OCI-LY1 (cell line): ENCODE measurements at regions not wholly inside any gene's neighbourhood (a gene's known extent, or its start where the extent isn't known, plus 50 kb on each side); places are given as distances from the start of the nearest gene placed in this dataset.

ENCODE experiments used
- H2AFZ ChIP-seq: fragments of 200-600 bp; sonication (generic), shearing (Covaris generic); 2 replicates; pipeline ENCODE4 v1.6.0; 2014; ENCODE audit warnings: antibody characterized with exemption, mild to moderate bottlenecking, low read length
- H3F3A ChIP-seq: fragments of 200-600 bp; sonication (generic), shearing (Covaris generic); 2 replicates; pipeline ENCODE4 v1.6.0; 2014; ENCODE audit warnings: mild to moderate bottlenecking, antibody characterized with exemption, low read length, moderate library complexity; ENCODE audit not compliant: insufficient read depth
- H3K27ac ChIP-seq: fragments of 200-600 bp; sonication (generic); 2 replicates; pipeline ENCODE4 v1.5.1; 2014; ENCODE audit warnings: low read length, mixed run types, mild to moderate bottlenecking, low read depth; ENCODE audit not compliant: poor library complexity, severe bottlenecking
- H3K27me3 ChIP-seq: fragments of 200-600 bp; sonication (generic); 2 replicates; pipeline ENCODE4 v1.6.0; 2014; ENCODE audit warnings: antibody characterized with exemption, mild to moderate bottlenecking, low read length, moderate library complexity; ENCODE audit not compliant: insufficient read depth
- H3K36me3 ChIP-seq: fragments of 200-600 bp; sonication (generic); 2 replicates; pipeline ENCODE4 v1.6.1; 2014; ENCODE audit warnings: mild to moderate bottlenecking, antibody characterized with exemption, low read length, moderate library complexity, mixed read lengths; ENCODE audit not compliant: insufficient read depth
- H3K4me1 ChIP-seq: fragments of 200-600 bp; sonication (generic); 2 replicates; pipeline ENCODE4 v1.5.1; 2014; ENCODE audit warnings: mild to moderate bottlenecking, low read length, moderate library complexity; ENCODE audit not compliant: insufficient read depth, severe bottlenecking
- H3K4me2 ChIP-seq: fragments of 200-600 bp; sonication (generic), shearing (Covaris generic); 2 replicates; pipeline ENCODE4 v1.6.1; 2014; ENCODE audit warnings: low read length
- H3K4me3 ChIP-seq: fragments of 200-600 bp; sonication (generic); 2 replicates; pipeline ENCODE4 v1.5.1; 2014; ENCODE audit warnings: low read length, low read depth, mild to moderate bottlenecking, mixed read lengths; ENCODE audit not compliant: poor library complexity, severe bottlenecking
- H3K79me2 ChIP-seq: fragments of 200-600 bp; shearing (Covaris generic); 2 replicates; pipeline ENCODE4 v1.6.1; 2016; ENCODE audit warnings: mixed run types, low read length, mixed read lengths; ENCODE audit not compliant: insufficient read depth
- H3K9ac ChIP-seq: fragments of 200-600 bp; sonication (generic), shearing (Covaris generic); 2 replicates; pipeline ENCODE4 v1.6.1; 2014; ENCODE audit warnings: mild to moderate bottlenecking, low read length, mixed read lengths
- H3K9me2 ChIP-seq: fragments of 200-600 bp; sonication (generic), shearing (Covaris generic); 2 replicates; pipeline ENCODE4 v1.6.1; 2014; ENCODE audit warnings: low read depth, mild to moderate bottlenecking, low read length, mixed read lengths
- H3K9me3 ChIP-seq: fragments of 200-600 bp; shearing (Covaris generic); 2 replicates; pipeline ENCODE4 v1.6.1; 2014; ENCODE audit warnings: low read length, mixed read lengths
- H4K20me1 ChIP-seq: fragments of 200-600 bp; sonication (generic), shearing (Covaris generic); 2 replicates; pipeline ENCODE4 v1.6.0; 2016; ENCODE audit warnings: mild to moderate bottlenecking, low read length; ENCODE audit not compliant: insufficient read depth
- EZH2 ChIP-seq: fragments of 200-600 bp; sonication (generic), shearing (Covaris generic); IDR thresholded peaks from 2 replicates; pipeline ENCODE4 v1.8.0; 2017; ENCODE audit warnings: borderline replicate concordance, mixed run types, mild to moderate bottlenecking, antibody characterized with exemption, low read length, moderate library complexity, mixed read lengths
- TF ChIP-seq, protein P1 (sequence below): fragments of 200-600 bp; sonication (generic), shearing (Covaris generic); IDR thresholded peaks from 2 replicates; pipeline ENCODE4 v1.5.1; 2017; ENCODE audit warnings: mild to moderate bottlenecking, antibody characterized with exemption, low read length, moderate library complexity, mixed read lengths

- H3K27me3 ChIP-seq: no peaks in the 10 kb centered on the region
- no peaks in the 10 kb centered on the region for H3K79me2 ChIP-seq
- no peak overlapping the region for H3K27ac ChIP-seq
- H3F3A ChIP-seq: no peaks in the 10 kb centered on the region
- H2AFZ ChIP-seq: no peak overlapping the region
- no peak for TF ChIP-seq EZH2
- TF ChIP-seq, protein P1, sequence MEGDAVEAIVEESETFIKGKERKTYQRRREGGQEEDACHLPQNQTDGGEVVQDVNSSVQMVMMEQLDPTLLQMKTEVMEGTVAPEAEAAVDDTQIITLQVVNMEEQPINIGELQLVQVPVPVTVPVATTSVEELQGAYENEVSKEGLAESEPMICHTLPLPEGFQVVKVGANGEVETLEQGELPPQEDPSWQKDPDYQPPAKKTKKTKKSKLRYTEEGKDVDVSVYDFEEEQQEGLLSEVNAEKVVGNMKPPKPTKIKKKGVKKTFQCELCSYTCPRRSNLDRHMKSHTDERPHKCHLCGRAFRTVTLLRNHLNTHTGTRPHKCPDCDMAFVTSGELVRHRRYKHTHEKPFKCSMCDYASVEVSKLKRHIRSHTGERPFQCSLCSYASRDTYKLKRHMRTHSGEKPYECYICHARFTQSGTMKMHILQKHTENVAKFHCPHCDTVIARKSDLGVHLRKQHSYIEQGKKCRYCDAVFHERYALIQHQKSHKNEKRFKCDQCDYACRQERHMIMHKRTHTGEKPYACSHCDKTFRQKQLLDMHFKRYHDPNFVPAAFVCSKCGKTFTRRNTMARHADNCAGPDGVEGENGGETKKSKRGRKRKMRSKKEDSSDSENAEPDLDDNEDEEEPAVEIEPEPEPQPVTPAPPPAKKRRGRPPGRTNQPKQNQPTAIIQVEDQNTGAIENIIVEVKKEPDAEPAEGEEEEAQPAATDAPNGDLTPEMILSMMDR: no peak
- no peak overlapping the region for H3K4me2 ChIP-seq
- no peak overlapping the region for H3K4me3 ChIP-seq
- no peaks in the 10 kb centered on the region for H4K20me1 ChIP-seq
- no peaks in the 10 kb centered on the region for H3K9me2 ChIP-seq
- H3K36me3 ChIP-seq: no peaks in the 10 kb centered on the region
- no peaks in the 10 kb centered on the region for H3K9me3 ChIP-seq
- no peaks in the 10 kb centered on the region for H3K4me1 ChIP-seq
- no peak overlapping the region for H3K9ac ChIP-seq
These were observed 76.3 kb downstream of the PERP start for GRCh38 chr6:138030872-138031271.

DNA sequence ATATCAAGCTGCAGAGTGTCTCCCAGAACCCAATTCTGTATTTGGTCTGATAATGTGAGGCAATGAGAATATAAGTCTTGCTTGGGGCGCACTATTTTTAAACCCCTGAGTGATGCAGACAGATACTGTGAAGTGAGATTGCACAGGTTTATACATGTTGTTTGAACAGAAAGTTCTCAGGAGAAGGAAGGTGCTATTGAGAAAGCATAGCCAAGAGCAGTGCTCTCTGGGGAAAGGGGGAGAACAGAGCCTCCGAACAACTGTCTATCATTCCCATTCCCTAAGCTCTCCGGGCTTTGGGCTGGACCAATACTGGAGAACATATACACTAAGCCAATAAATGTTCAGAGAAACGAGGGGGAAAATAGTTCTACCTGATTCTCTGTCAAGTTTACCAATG is 75.8 kb downstream of the PERP start:
- Histone ChIP-seq H3K4me1 (no peaks in the 10 kb centered on the region), H3K79me2 (no peaks in the 10 kb centered on the region), H2AFZ (no peak overlapping the region), H3K36me3 (no peaks in the 10 kb centered on the region), H3K27me3 (no peaks in the 10 kb centered on the region), H3K9ac (no peak overlapping the region), H3K9me3 (no peaks in the 10 kb centered on the region), H4K20me1 (no peaks in the 10 kb centered on the region), H3K27ac (no peak overlapping the region), H3K4me2 (no peak overlapping the region), H3K4me3 (no peak overlapping the region), H3K9me2 (no peaks in the 10 kb centered on the region), H3F3A (no peaks in the 10 kb centered on the region)
- TF ChIP-seq, protein P1: no peak
- no peak for TF ChIP-seq EZH2

DNA sequence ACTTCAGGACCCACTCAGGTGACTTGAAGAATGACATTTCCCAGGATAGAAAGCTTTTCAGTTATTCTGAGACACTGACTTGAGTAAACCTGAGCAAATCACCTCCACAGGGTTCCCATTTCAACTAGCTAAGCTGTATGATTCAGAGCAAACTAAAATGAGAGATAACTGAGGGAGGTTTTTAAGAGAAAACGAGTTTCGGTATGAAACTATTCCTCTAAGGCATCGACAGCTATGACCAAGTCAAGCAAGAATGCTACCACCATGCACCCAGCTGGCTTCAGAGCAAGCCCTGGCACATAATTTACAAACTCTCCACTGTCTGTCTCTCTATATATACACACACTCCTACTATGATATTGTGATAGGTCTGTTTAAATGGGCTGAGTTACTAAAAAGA is 75.4 kb downstream of the PERP start:
- Histone ChIP-seq H3F3A (no peaks in the 10 kb centered on the region), H2AFZ (no peak overlapping the region), H3K9me3 (no peaks in the 10 kb centered on the region), H4K20me1 (no peaks in the 10 kb centered on the region), H3K9ac (no peak overlapping the region), H3K27me3 (no peaks in the 10 kb centered on the region), H3K4me3 (no peak overlapping the region), H3K27ac (no peak overlapping the region), H3K79me2 (no peaks in the 10 kb centered on the region), H3K4me2 (no peak overlapping the region), H3K9me2 (no peaks in the 10 kb centered on the region), H3K4me1 (no peaks in the 10 kb centered on the region), H3K36me3 (no peaks in the 10 kb centered on the region)
- TF ChIP-seq, protein P1: no peak
- no peak for TF ChIP-seq EZH2
